AML-193 (cell line): ENCODE measurements at regions not wholly inside any gene's neighbourhood (a gene's known extent, or its start where the extent isn't known, plus 50 kb on each side); places are given as distances from the start of the nearest gene placed in this dataset.
"Not testable (repeated sequence)": the region's sequence is repeated elsewhere in the genome, so short reads cannot be mapped to it uniquely, and the experiment has no call there.

Experiments
- DNase-seq, 2 experiments: peaks; one replicate each; lab custom pipeline; 2025; lab: John Stamatoyannopoulos, UW

DNA sequence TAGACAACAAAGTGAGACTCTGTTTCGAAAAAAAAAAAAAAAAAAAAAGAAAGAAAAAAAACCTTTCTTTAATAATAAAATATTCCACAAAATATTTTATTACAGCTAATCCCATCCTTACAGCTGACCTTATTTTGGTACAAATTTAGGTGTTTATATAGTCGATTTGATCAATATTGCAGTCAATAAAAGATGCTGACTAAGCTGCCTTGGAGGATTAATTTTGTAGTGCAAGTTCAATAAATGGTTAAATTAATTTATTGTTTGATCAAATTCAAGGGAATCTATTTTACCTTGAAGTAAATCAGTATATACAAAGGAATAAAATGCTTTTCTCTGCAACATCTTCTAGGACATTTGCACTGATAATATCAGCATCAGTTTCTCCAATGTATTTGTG is 1764.3 kb downstream of the NCAM2 start:
- DNase-seq = no peak

DNA sequence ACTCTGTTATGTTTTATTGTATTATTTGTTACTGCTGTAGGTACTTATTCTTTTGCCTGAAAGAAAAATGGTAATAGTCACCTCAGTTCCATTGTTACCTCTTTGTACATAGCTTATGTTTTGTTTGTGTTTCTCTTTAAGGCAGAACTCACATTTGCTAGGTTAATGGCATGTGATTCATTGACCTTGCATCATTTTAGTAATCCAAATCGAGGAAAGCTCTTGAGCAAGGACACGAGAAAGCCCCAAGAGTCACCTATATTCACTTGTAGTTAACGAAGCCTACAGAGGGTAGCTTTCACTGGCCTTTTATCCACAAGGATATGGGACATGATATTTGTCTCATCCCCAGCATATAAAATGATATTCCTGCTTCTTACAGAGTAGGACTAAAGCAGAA is 1765.2 kb downstream of the NCAM2 start:
- no peak for DNase-seq

DNA sequence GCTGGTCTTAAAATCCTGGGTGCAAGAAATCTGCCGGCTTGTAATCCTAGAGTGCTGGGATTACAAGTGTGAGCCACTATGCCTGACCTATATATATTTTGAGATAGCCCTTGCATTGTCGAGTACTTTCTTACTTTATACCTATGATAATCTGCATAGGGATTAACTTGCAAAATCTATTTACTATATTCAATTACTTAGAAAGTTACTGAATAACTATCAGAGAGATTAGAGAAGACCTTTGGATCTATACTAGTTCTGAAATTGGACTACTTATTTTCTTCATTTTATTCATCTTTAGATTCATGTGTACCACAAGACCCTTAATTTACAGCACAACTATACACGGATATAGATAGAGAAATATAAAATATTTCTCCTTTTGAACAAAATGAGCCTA is 1766.0 kb downstream of the NCAM2 start:
- no peak for DNase-seq

DNA sequence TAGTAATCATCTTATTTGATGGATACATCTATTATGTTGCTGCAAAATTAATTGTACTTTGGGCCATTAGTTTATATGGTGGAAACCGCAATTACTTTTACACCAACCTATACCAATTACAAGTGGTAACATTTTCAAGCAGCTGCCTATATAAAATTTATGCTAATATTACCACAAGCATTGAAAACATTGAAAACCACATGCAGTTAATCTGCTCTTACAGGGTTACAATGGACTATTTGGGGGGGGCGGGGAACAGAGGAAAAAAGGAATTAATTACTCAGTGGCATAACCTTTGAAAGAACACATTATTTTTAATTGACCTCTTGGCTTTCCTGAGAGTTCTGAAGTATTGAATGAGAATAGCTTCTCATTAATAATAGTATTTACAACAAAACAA is 1793.2 kb downstream of the NCAM2 start:
- no peak for DNase-seq

DNA sequence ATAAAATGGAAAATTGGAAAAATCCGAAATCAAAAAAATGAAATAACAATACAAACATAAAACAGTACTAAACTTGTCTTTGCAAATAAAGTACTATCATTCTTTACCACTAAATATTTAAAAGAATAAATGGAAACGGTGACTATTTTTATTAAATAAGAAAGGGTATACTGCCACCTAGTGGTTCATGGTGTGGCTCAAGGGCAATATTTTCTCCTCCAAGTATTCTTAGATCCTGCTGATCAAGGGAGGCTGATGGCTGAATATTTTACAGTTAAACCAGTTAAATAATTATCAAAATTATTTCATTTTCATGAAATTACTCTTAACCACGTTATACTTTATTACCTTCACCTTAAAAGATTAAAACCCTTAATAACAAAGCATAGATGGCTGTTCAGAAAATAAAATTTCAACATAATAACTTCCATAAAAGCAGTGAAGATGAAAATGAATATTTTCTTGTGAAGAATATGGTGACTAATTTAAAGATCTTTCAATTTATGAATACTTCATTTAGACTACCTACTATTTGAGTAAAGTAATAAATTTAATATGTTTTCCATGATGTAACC is 1793.9 kb downstream of the NCAM2 start:
- DNase-seq = peak; percentile 38 to 56

DNA sequence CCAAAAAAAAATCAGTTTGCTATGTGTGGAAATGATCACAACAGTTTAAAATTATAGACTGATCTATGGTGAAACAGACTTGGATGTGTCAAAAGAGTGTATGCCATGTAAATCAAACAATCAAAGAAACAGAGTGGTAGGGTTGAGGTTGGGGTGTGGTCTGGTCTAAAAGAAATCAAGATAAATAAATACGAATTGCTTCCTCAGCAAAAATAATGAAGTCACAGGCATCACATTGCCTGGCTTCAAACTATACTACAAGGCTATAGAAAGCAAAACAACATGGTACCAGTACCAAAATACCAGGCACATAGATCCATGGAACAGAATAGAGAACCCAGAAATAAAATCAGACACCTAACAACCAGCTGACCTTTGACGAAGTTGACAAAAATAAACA is 1796.9 kb downstream of the NCAM2 start:
- DNase-seq = no peak

DNA sequence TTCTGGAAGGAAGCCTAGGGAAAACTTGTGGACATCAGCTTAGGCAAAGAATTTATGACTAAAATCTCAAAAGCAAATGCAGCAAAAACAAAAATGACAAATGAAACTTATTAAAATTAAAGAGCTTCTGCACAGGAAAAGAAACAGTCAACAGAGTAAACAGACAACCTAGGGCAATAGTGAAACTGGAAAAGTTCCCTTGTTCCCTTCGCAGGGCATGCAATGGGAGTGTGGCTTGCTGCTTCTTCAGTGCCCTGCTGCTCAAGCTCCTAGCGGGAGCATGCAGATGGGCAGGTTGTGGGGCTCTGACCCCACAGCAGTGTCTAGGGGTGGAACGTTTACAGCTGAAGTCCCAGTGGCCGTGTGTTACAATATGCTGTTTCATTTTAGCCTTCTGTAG is 1797.4 kb downstream of the NCAM2 start:
- DNase-seq = no peak

DNA sequence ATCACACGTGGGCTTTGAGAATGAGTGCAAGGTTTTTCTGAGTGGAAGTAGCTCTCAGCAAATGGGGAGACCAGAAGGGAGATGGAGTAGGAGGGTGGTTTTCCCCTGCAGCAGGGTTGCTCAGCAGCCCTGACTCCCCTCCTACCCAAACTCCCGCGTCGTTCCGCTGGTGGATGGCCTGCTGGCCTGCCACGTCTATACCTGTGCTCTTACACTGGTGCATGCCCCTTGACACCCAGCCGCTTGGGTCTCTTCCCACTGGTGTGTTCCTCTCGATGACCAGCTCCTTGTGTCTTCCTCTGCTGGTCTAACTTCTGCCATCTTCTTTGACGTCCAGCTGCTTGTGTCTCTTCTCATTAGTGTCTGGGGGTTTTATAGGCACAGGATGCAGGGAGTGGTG is 1797.9 kb downstream of the NCAM2 start:
- no peak for DNase-seq

DNA sequence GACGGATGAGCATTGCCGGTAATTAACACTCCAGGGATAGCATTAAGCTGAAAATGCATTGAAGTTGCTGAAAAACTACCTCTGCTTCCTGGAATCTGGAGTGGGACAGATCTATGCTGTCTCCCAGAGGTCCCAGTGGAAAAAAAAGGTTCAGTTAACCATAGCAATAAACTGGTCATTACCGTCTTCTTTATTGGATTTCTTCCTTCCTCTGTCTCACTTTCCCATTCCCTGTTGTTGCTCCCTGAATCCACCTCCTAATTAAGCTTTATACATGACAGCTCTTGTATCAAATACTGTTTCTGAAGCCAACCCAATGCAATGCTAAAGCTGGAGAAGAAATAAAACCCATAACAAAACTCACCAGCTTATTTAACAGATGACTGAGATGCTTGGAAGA is 1805.9 kb downstream of the NCAM2 start:
- no peak for DNase-seq

DNA sequence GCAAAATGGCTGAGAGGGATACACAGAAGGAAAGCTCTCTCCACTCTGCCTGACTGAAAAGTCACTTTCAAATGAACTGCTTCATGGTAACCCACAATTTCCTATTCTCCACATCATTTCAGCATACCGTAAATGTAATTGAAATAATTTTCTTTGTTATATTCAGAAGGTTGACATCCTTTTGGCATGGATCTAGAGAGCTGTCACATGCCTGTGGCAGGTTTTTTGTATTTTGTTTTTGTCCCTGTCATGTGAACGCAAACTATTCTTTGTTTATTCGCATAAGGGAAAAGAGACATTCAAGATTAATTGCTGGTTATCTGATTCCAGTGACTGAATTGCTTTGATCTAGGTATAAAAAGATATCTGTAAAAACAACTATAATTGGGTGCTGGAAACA is 1808.1 kb downstream of the NCAM2 start:
- DNase-seq = no peak

DNA sequence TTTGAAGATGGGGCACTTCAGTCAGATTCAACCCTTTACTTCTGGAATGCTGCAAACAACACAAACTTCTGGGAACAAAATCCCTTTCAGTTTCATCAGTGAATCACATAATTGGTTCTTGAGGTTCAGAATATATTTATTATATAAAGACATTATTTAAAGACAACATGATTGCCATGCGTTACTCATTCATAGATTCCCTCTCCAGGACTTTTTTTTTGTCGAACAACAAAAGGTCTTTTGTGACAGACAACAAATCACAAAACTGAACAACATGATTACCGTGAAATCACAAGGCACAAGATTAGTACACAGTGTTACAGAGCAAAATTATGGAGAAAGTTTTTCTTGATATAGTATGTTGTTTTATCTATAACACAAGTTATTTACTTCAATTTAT is 1815.0 kb downstream of the NCAM2 start:
- no peak for DNase-seq

DNA sequence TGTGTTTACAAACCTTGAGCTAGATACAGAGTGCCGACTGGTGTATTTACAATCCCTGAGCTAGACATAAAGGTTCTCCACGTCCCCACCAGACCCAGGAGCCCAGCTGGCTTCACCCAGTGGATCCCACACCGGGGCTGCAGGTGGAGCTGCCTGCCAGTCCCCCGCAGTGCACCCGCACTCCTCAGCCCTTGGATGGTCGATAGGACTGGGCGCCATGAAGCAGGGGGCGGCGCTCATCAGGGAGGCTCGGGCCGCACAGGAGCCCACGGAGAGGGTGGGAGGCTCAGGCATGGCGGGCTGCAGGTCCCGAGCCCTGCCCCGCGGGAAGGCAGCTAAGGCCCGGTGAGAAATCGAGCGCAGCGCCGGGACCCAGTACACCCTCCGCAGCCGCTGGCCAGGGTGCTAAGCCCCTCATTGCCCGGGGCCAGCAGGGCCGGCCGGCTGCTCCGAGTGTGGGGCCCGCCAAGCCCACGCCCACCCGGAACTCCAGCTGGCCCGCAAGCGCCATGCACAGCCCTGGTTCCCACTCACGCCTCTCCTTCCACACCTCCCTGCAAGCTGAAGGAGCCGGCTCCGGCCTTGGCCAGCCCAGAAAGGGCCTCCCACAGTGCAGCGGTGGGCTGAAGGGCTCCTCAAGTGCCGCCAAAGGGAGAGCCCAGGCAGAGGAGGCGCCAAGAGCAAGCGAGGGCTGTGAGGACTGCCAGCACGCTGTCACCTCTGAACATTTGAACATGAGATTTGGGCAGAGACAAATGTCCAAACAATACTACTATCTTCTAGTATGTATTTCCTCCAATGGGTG is 1820.7 kb downstream of the NCAM2 start:
- DNase-seq = not testable (repeated sequence)

DNA sequence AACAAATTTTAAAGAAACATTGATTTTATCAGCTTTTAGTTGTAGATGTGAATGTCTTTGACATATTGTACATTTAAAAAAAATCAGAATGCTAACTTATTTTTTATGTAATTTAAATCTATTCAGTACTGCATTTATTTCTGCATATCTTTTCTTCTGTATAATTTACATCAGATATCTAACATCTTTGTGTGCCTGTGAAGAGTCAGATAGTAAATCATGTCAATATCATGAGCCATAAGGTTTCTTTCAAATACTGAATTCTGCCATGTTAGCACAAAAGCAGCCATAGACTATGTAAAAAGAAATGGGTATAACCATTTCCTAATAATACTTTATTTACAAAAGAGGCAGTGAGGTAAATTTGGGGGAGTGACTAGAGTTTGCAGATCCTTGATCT is 1829.2 kb downstream of the NCAM2 start:
- DNase-seq = no peak

DNA sequence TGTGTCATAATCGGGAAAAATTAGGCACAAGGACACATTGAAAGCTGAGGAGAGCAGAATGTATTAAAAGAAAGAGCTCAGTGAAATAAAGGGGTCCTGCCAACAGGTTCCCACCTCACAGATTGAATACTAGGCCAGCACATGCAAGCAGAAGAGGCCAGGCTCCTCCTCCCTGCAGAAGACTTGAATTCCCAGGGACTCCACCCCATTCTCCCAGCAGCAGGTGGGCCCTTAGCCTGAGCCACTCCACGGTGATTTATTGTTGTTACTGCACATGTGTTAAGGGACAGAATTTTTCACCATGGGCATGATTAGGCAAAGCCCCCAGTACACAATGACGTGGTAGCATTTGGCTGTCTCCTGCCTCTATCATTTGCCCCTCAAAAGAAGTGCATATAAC is 1844.7 kb downstream of the NCAM2 start:
- no peak for DNase-seq

DNA sequence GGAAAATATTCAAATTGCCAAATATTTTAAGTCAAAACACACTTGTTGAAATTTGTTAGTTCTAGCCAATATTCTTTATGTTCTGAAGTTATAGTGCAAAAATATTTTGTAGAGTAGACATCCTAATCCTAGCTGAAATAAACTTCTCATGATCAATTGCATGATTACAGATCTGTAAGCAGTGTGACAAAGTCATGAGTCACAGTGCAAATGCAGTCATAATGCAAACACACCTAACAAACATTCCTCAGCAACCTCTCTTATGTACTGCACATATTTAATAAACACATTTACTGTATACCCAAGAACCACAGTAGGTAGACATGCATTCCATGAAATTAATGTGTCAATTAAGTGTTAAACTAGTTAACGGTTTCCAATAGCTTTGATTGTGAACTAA is 1857.4 kb downstream of the NCAM2 start:
- DNase-seq = no peak

DNA sequence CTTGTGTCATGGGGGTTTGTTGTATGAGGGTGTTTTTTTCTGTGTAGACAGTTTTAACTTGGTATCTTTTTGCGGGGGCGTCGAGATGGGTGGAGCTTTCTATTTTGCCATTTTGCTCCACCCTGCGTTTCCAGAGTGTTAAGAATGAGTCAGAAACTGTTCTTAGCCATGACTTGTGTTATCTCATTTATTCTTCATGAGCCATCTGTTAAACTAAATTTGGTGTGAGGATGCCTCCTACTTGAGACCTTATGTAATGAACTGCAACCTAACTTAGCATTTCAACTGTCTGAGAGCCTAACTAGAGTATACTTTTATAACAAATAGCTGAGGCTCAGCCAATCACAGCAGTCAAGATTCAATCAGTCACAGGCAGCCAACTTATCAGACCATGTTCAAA is 1873.5 kb downstream of the NCAM2 start:
- no peak for DNase-seq

DNA sequence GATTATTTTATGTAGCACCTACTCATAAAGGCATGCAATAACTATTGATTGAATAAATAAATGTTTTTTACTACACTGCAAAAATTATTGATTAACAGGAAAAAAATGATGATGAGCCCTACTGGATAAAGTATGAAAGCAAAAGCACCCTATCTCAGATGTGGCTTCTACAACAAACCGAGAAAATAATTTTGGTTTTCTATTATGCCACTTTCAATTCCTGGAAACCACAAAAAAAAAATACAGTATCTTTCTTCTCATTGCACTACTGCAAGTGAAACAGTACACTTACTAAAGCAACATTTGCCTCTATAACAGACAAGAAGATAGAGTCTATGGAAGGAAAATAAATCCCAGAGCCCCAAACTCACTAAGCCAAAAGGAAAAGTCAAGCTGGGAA is 1882.4 kb downstream of the NCAM2 start:
- DNase-seq = no peak

DNA sequence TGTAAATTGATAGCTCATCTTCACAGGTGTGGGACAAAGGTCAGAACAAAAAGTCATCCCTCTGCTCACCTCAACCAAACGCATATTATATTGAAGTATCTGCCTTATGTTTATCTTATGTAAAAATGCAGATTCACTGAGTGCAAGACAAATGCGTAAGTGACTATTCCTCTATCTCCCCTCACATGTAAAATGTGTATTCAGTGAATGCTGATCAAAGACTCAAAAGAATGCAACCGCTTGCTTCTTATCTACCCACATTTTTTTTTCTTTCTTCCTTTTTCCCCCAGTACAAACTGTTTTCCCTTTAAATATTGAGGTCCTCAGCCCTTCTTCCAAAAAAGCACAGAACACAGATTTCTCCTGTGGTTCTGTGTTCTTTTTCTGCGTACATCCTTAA is 1882.9 kb downstream of the NCAM2 start:
- no peak for DNase-seq

DNA sequence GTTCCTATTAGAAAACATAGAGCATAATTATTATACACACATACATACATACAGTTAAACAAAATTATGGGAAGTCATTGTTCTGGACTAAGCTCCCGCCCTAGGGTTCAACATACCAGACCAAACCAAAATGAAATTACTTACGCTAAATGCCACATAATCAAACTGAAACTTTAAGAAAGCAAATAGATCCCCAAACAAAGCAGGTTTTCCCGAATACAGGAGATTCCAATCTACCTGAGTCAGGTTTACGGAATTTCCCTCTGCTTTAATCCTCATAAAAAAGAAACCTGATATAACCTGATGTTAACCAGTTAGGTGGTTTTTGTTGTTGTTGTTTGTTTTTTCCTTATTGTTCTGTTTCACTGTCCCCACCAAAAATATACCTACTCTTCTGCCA is 1886.9 kb downstream of the NCAM2 start:
- no peak for DNase-seq

DNA sequence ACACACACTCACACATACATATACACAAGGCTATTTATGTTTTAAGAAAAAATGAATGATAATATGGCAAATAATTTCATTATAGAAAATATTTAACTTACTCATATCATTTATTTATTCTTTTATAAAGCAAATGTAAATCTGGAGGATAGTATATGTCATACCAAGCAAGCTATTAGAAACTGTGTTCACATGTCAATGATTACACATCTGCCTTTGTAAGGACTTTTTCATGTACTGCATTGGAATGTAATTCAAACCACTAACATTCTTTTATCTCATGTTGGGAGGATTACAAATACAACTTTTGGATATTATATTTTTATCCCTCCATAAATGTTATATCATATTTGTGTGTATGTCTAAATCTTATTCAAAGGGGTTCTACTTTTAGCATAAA is 1887.4 kb downstream of the NCAM2 start:
- no peak for DNase-seq

DNA sequence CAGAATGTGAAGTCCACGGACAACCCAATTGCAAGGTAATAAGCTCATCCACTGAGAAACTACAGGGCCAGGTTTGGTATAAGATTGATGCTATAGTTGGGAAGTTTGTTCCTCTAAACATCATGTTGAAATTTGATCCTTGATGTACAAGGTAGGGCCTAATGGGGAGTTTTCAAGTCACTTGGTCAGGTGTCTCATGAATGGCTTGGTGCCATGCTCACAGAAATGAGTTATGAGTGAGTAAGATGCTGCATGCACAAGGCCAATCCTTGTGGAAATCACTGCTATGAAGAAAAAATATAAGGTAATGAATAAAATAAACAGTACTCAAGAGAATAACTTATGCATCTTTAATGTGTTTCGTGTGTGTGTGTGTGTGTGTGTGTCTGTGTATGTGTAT is 1891.2 kb downstream of the NCAM2 start:
- no peak for DNase-seq

DNA sequence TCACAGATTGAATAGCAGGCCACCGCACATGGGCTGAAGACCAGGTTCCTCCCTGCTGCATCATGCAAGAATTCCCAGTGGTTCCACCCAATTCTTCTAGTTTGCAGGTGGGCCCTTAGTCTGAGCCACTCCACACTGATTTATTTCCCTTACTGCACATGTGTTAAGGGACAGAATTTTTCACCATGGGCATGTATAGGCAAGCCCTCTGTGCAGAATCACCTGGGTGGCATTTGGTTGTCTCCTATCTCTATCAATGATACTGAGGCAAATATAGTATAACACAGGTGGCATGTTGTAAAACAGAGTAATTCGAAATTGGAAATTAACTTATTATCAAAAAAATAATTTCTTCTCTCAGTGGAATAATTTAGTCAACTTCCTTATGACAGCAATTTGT is 1892.4 kb downstream of the NCAM2 start:
- DNase-seq = no peak

DNA sequence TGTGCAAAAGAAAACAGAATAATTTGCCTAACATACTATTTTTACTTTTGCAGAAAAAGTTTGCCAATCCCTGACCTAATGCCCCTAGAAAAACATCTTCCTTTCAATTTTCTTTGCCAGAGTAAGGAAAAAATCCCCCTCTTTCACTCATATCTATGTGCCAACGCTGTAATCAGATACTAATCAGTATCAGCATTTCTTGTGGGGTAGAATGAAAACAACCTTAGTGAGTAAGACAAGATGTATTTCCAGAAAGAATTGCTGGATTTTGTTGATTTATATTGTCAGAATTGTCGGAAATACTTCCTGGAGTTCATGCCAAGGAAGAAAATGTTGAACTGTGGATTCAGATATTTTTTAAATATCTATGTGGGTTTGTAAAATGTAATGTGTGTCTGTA is 1893.8 kb downstream of the NCAM2 start:
- no peak for DNase-seq

DNA sequence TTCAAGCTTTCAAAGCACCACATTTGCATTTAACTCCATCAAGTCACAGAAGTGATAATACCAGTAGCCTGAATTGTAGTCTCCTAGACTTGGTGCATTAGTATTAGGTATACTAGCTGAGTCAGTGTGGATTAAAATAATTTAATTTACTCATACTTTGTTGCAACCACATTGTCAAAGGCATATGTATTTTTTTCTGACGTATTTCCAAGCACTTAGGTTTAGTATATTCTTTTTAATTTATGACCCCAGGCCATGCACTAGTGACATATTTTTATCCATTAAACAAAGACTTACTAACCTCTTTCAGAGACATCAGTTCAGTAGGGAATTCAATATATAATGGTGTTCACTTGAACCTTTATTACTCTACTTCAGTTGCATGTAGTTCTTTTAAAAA is 1894.5 kb downstream of the NCAM2 start:
- no peak for DNase-seq
